Kidney (tissue), 13 donors: ENCODE measurements at regions not wholly inside any gene's neighbourhood (a gene's known extent, or its start where the extent isn't known, plus 50 kb on each side); places are given as distances from the start of the nearest gene placed in this dataset.

ENCODE experiments used
- DNase-seq, 5 donors: peaks; one replicate each; pipeline ENCODE4 v3.0.0-alpha.2; 2013 to 2020
- FAIRE-seq: peaks from 2 replicates; lab custom pipeline; 2012; peaks lifted over from hg19 to GRCh38; lab: Jason Lieb, UNC
- H3K27ac ChIP-seq, 2 donors: one replicate each; pipeline ENCODE4 v1.7.0; 2013; ENCODE audit warnings: low read depth in 2 of 2, low read length in 2 of 2, inconsistent platforms in 1 of 2
- H3K27me3 ChIP-seq: one replicate; pipeline ENCODE4 v1.7.1; 2013; ENCODE audit warnings: low read length, inconsistent platforms; ENCODE audit not compliant: control insufficient read depth, insufficient read depth
- H3K36me3 ChIP-seq, 3 donors: one replicate each; pipeline versions ENCODE4 v1.7.0 to v1.7.1; 2013; ENCODE audit warnings: low read length in 3 of 3, control low read depth in 1 of 3, inconsistent platforms in 1 of 3; ENCODE audit not compliant: insufficient read depth in 3 of 3, control insufficient read depth in 2 of 3
- H3K4me1 ChIP-seq, 3 donors: one replicate each; pipeline versions ENCODE4 v1.7.0 to v1.7.1; 2013; ENCODE audit warnings: low read length in 3 of 3, inconsistent platforms in 1 of 3, low read depth in 1 of 3; ENCODE audit not compliant: control insufficient read depth in 2 of 3, insufficient read depth in 2 of 3
- H3K4me3 ChIP-seq, 3 donors: one replicate each; pipeline versions ENCODE4 v1.7.0 to v1.8.1; 2013; ENCODE audit warnings: low read length in 3 of 3, control low read depth in 1 of 3, inconsistent platforms in 1 of 3
- H3K9ac ChIP-seq, 3 donors: one replicate each; pipeline versions ENCODE4 v1.7.0 to v1.7.1; 2013; ENCODE audit warnings: low read length in 3 of 3, control low read depth in 1 of 3, inconsistent platforms in 1 of 3
- H3K9me3 ChIP-seq, 3 donors: one replicate each; pipeline versions ENCODE4 v1.7.0 to v1.7.1; 2013; ENCODE audit warnings: low read length in 3 of 3, control low read depth in 1 of 3, inconsistent platforms in 1 of 3; ENCODE audit not compliant: control insufficient read depth in 2 of 3, insufficient read depth in 1 of 3
- CTCF ChIP-seq: IDR thresholded peaks from 3 replicates; pipeline ENCODE4 v1.5.1; 2012; ENCODE audit warnings: mild to moderate bottlenecking, moderate library complexity, borderline replicate concordance; ENCODE audit not compliant: insufficient read depth; ENCODE audit errors: extremely low read depth
- intact Hi-C: fragments of 100-400 bp; cut with DNase I; formaldehyde crosslinking; loops from one replicate; pipeline ENCODE4 v1.11.1; 2022
- donor health status: control.
- donor health status: control.
- donor health status: control.
- donor health status: control.
- donor health status: control.
- donor health status: DM: yes; HTN: yes; CAD: no.
- donor health status: Normal renal cell carcinoma (clear cell type).

- H3K9ac ChIP-seq, result no peak overlapping the region
- H3K27me3 ChIP-seq, result no peaks in the 10 kb centered on the region
- FAIRE-seq (no peak), DNase-seq (no peak)
- H3K9me3 ChIP-seq, result no peaks in the 10 kb centered on the region
- intact Hi-C loops, result no loop called here
- H3K4me3 ChIP-seq, result no peak overlapping the region
- H3K27ac ChIP-seq, result no peak overlapping the region
- H3K4me1 ChIP-seq, result peaks cover 0 to 11% (median 3%) of the 10 kb centered on the region in 3 donors
- TF ChIP-seq CTCF, result no peak
- no peaks in the 10 kb centered on the region for H3K36me3 ChIP-seq
Measured at GRCh38 chr10:33886299-33886698, 551.8 kb upstream of the NRP1 start.

GRCh38 chr10:33884604-33885003 lies 550.1 kb upstream of the NRP1 start:
- intact Hi-C loops, result no loop called here
- H3K9ac ChIP-seq, result no peak overlapping the region
- H3K4me1 ChIP-seq, result peaks cover 0 to 11% (median 3%) of the 10 kb centered on the region in 3 donors
- H3K27me3 ChIP-seq, result no peaks in the 10 kb centered on the region
- H3K27ac ChIP-seq, result peak overlapping the region in 1 of 2 donors; percentile 18
- no peak for TF ChIP-seq CTCF
- no peak for DNase-seq
- H3K4me3 ChIP-seq, result no peak overlapping the region
- no peaks in the 10 kb centered on the region for H3K9me3 ChIP-seq
- no peak for FAIRE-seq
- no peaks in the 10 kb centered on the region for H3K36me3 ChIP-seq

- peak; percentile 72 for FAIRE-seq
- no peak for TF ChIP-seq CTCF
- peak overlapping the region in 1 of 2 donors; percentile 18 for H3K27ac ChIP-seq
- H3K4me1 ChIP-seq, result peaks cover 0 to 11% (median 3%) of the 10 kb centered on the region in 3 donors
- no peaks in the 10 kb centered on the region for H3K9me3 ChIP-seq
- no peaks in the 10 kb centered on the region for H3K36me3 ChIP-seq
- intact Hi-C loops, result no loop called here
- H3K4me3 ChIP-seq, result no peak overlapping the region
- H3K27me3 ChIP-seq, result no peaks in the 10 kb centered on the region
- no peak overlapping the region for H3K9ac ChIP-seq
- peak in 1 of 5 donors; percentile 51 for DNase-seq
Measured at GRCh38 chr10:33883881-33884280, 549.4 kb upstream of the NRP1 start.

GRCh38 chr10:33882996-33883395 lies 548.5 kb upstream of the NRP1 start:
- no peaks in the 10 kb centered on the region for H3K9me3 ChIP-seq
- peaks cover 0 to 11% (median 3%) of the 10 kb centered on the region in 3 donors for H3K4me1 ChIP-seq
- DNase-seq, result no peak
- H3K36me3 ChIP-seq, result no peaks in the 10 kb centered on the region
- intact Hi-C loops, result no loop called here
- no peak overlapping the region for H3K4me3 ChIP-seq
- no peaks in the 10 kb centered on the region for H3K27me3 ChIP-seq
- no peak overlapping the region for H3K27ac ChIP-seq
- no peak for TF ChIP-seq CTCF
- no peak overlapping the region for H3K9ac ChIP-seq
- no peak for FAIRE-seq
